ENCODE measurements at regions not wholly inside any gene's neighbourhood (a gene's known extent, or its start where the extent isn't known, plus 50 kb on each side); places are given as distances from the start of the nearest gene placed in this dataset.
A peak's percentile ranks its signal among the peaks of the same experiment; 100 is the strongest.
"Not testable (repeated sequence)": the region's sequence is repeated elsewhere in the genome, so short reads cannot be mapped to it uniquely, and the experiment has no call there.

- H3K4me3 ChIP-seq (ENCODE audit: low read length) = no peak overlapping the region
- DNase-seq (ENCODE audit: low read depth) = no peak
- TF ChIP-seq CTCF (IDR thresholded peaks at IDR 0.05; ENCODE audit: insufficient read depth, low read depth, low read length, missing control alignments) = no peak
Measured at GRCh38 chr3:159739969-159740368, 248.7 kb upstream of the IL12A start.

DNA sequence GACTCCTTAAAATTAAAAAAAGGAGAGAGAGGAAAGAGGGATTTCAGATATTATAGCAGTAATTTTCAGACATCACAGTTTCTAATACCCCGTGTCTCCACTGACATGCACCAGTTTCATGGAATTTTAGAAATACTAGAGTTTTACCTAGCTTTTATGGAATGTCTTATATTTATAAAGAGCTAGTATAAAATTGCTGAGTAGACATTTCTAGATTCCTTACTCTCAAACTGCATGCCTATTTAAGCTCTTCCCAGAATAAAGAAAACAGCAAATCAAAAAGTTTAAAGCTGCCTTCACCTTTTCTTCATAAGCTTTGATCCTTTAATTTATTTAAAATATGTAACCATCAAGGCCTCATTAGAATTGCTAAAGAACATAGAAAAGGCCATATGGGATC, 247.4 kb upstream of the IL12A start:
- no peak for TF ChIP-seq CTCF (IDR thresholded peaks at IDR 0.05; ENCODE audit: insufficient read depth, low read depth, low read length, missing control alignments)
- no peak overlapping the region for H3K4me3 ChIP-seq (ENCODE audit: low read length)
- no peak for DNase-seq (ENCODE audit: low read depth)

GRCh38 chr3:159748425-159748824, 240.2 kb upstream of the IL12A start:
- no peak for TF ChIP-seq CTCF (IDR thresholded peaks at IDR 0.05; ENCODE audit: insufficient read depth, low read depth, low read length, missing control alignments)
- no peak overlapping the region for H3K4me3 ChIP-seq (ENCODE audit: low read length)
- no peak for DNase-seq (ENCODE audit: low read depth)

DNA sequence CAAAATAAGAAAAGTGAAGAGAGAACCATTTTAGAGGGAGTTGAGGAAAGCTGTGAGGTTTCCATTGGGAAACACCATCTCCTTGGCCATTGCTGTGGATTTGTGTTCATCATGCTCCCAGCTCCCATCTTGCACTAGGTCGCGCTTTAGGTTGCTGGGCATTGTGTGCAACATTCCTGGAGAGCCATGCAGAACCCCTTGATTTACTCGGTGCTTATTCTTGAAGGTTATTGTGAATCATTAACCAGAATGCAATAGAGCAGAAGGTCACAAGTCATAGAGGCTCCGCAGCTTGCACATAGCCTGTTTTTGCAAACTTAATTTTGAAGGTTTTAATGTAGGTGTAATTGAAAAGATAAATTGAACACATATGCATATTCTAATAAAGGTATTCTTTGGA, 239.2 kb upstream of the IL12A start:
- no peak for TF ChIP-seq CTCF (IDR thresholded peaks at IDR 0.05; ENCODE audit: insufficient read depth, low read depth, low read length, missing control alignments)

DNA sequence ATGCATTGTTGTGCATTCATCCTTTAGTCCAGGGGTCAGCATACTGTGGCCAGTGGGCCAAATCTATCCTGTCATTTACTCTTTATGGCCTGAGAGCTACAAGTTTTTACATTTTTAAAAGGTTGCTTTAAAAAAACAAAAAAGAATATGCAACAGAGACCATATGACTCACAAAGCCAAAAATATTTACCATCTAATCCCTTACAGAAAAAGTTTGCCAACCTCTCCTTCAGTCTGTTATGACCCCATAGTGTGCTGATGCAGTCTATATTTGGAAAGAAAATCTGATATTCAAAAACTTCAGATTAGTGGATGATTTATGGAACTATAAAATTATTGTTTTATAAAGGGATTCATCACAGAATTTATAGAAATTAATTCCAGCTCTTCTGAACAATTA, 237.5 kb upstream of the IL12A start:
- H3K4me3 ChIP-seq (ENCODE audit: low read length) = no peak overlapping the region
- TF ChIP-seq CTCF (IDR thresholded peaks at IDR 0.05; ENCODE audit: insufficient read depth, low read depth, low read length, missing control alignments) = no peak
- DNase-seq (ENCODE audit: low read depth) = no peak

More for the DNA sequence above, 239.2 kb upstream of the IL12A start:
- DNase-seq (ENCODE audit: low read depth) = no peak
- no peak overlapping the region for H3K4me3 ChIP-seq (ENCODE audit: low read length)

DNA sequence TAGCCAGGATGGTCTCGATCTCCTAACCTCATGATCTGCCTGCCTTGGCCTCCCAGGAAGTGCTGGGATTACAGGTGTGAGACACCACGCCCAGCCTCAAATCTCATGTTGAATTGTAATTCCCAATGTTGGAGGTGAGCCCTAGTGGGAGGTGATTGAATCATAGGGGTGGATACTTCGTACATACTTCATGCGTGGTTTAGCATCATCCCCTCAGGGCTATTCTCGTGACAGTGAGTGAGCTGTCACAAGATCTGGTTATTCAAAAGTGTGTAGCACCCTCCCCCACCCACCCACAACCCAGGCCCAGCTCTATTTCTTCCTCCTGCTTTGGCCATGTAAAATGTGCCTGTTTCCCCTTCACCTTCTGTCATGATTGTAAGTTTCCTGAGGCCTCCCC, 236.9 kb upstream of the IL12A start:
- TF ChIP-seq CTCF (IDR thresholded peaks at IDR 0.05; ENCODE audit: insufficient read depth, low read depth, low read length, missing control alignments) = no peak
- DNase-seq (ENCODE audit: low read depth) = peak; percentile 71
- no peak overlapping the region for H3K4me3 ChIP-seq (ENCODE audit: low read length)

- not testable (repeated sequence) for DNase-seq (ENCODE audit: low read depth); H3K4me3 ChIP-seq (ENCODE audit: low read length)
Measured at GRCh38 chr3:159756279-159757207, 232.1 kb upstream of the IL12A start.
